ENCODE measurements at regions not wholly inside any gene's neighbourhood (a gene's known extent, or its start where the extent isn't known, plus 50 kb on each side); places are given as distances from the start of the nearest gene placed in this dataset.

GRCh38 chr13:39981056-39981455 is 325.6 kb downstream of the COG6 start:
- Histone ChIP-seq H3K36me3 (ENCODE audit: control insufficient read depth, insufficient read depth, low read length) (no peaks in the 10 kb centered on the region), H3K4me1 (ENCODE audit: control insufficient read depth, extremely low read depth, insufficient read depth, low read length) (no peaks in the 10 kb centered on the region), H3K4me3 (replicated peaks in 1 of 4; ENCODE audit: control extremely low read depth in 1 of 4, insufficient read depth in 1 of 4, low read depth in 3 of 4, low read length in 4 of 4) (no peak overlapping the region), H3K27me3 (ENCODE audit: control insufficient read depth, insufficient read depth, low read length) (no peaks in the 10 kb centered on the region), H3K9ac (ENCODE audit: insufficient read depth, low read length) (no peak overlapping the region), H3K9me3 (ENCODE audit: control insufficient read depth, insufficient read depth, low read depth, low read length) (no peaks in the 10 kb centered on the region), H2AFZ (ENCODE audit: low read length) (no peak overlapping the region), H3K79me2 (ENCODE audit: control insufficient read depth, insufficient read depth, low read length) (no peaks in the 10 kb centered on the region), H3K4me2 (ENCODE audit: extremely low read depth, insufficient read depth, low read length) (no peak overlapping the region), H4K20me1 (ENCODE audit: control insufficient read depth, extremely low read depth, insufficient read depth, low read length) (no peaks in the 10 kb centered on the region), H3K27ac (ENCODE audit: insufficient read depth, low read length) (no peak overlapping the region)
- TF ChIP-seq EZH2 (IDR thresholded peaks at IDR 0.05; ENCODE audit: low read length, missing control alignments): no peak
- TF ChIP-seq CTCF (conservative IDR thresholded peaks at IDR 0.05 in 1 of 2, IDR thresholded peaks at IDR 0.05 in 1 of 2; ENCODE audit: low read depth in 1 of 2, low read length in 2 of 2): no peak
- no peak for DNase-seq (ENCODE audit: low read depth in 2 of 2)

- no peaks in the 10 kb centered on the region for H3K36me3 ChIP-seq (ENCODE audit: control insufficient read depth, insufficient read depth, low read length)
- no peak overlapping the region for H2AFZ ChIP-seq (ENCODE audit: low read length)
- H3K4me2 ChIP-seq (ENCODE audit: extremely low read depth, insufficient read depth, low read length): no peak overlapping the region
- no peak overlapping the region for H3K9ac ChIP-seq (ENCODE audit: insufficient read depth, low read length)
- TF ChIP-seq EZH2 (IDR thresholded peaks at IDR 0.05; ENCODE audit: low read length, missing control alignments) (no peak), CTCF (conservative IDR thresholded peaks at IDR 0.05 in 1 of 2, IDR thresholded peaks at IDR 0.05 in 1 of 2; ENCODE audit: low read depth in 1 of 2, low read length in 2 of 2) (no peak)
- no peak for DNase-seq (ENCODE audit: low read depth in 2 of 2)
- no peaks in the 10 kb centered on the region for H3K79me2 ChIP-seq (ENCODE audit: control insufficient read depth, insufficient read depth, low read length)
- no peaks in the 10 kb centered on the region for H3K27me3 ChIP-seq (ENCODE audit: control insufficient read depth, insufficient read depth, low read length)
- H3K4me3 ChIP-seq (replicated peaks in 1 of 4; ENCODE audit: control extremely low read depth in 1 of 4, insufficient read depth in 1 of 4, low read depth in 3 of 4, low read length in 4 of 4): no peak overlapping the region
- H3K9me3 ChIP-seq (ENCODE audit: control insufficient read depth, insufficient read depth, low read depth, low read length): no peaks in the 10 kb centered on the region
- no peak overlapping the region for H3K27ac ChIP-seq (ENCODE audit: insufficient read depth, low read length)
- no peaks in the 10 kb centered on the region for H3K4me1 ChIP-seq (ENCODE audit: control insufficient read depth, extremely low read depth, insufficient read depth, low read length)
- no peaks in the 10 kb centered on the region for H4K20me1 ChIP-seq (ENCODE audit: control insufficient read depth, extremely low read depth, insufficient read depth, low read length)
These were observed 327.3 kb downstream of the COG6 start for GRCh38 chr13:39982745-39983144.

GRCh38 chr13:39985071-39985470 is 329.6 kb downstream of the COG6 start:
- Histone ChIP-seq H3K36me3 (ENCODE audit: control insufficient read depth, insufficient read depth, low read length) (no peaks in the 10 kb centered on the region), H3K4me3 (replicated peaks in 1 of 4; ENCODE audit: control extremely low read depth in 1 of 4, insufficient read depth in 1 of 4, low read depth in 3 of 4, low read length in 4 of 4) (no peak overlapping the region), H3K4me2 (ENCODE audit: extremely low read depth, insufficient read depth, low read length) (no peak overlapping the region), H2AFZ (ENCODE audit: low read length) (no peak overlapping the region), H3K27me3 (ENCODE audit: control insufficient read depth, insufficient read depth, low read length) (no peaks in the 10 kb centered on the region), H3K4me1 (ENCODE audit: control insufficient read depth, extremely low read depth, insufficient read depth, low read length) (no peaks in the 10 kb centered on the region), H4K20me1 (ENCODE audit: control insufficient read depth, extremely low read depth, insufficient read depth, low read length) (no peaks in the 10 kb centered on the region), H3K9ac (ENCODE audit: insufficient read depth, low read length) (no peak overlapping the region), H3K27ac (ENCODE audit: insufficient read depth, low read length) (no peak overlapping the region), H3K79me2 (ENCODE audit: control insufficient read depth, insufficient read depth, low read length) (no peaks in the 10 kb centered on the region), H3K9me3 (ENCODE audit: control insufficient read depth, insufficient read depth, low read depth, low read length) (no peaks in the 10 kb centered on the region)
- no peak for DNase-seq (ENCODE audit: low read depth in 2 of 2)
- TF ChIP-seq EZH2 (IDR thresholded peaks at IDR 0.05; ENCODE audit: low read length, missing control alignments) (no peak), CTCF (conservative IDR thresholded peaks at IDR 0.05 in 1 of 2, IDR thresholded peaks at IDR 0.05 in 1 of 2; ENCODE audit: low read depth in 1 of 2, low read length in 2 of 2) (no peak)

All from fibroblast of lung (primary cell).